A673 (cell line): ENCODE measurements at regions not wholly inside any gene's neighbourhood (a gene's known extent, or its start where the extent isn't known, plus 50 kb on each side); places are given as distances from the start of the nearest gene placed in this dataset.

Source experiments
- EZH2 ChIP-seq: fragments of 200-600 bp; sonication (generic); IDR thresholded peaks from 2 replicates; pipeline ENCODE4 v1.6.1; 2017; ENCODE audit warnings: borderline replicate concordance, low read depth, mild to moderate bottlenecking, mixed read lengths, antibody characterized with exemption, low read length; ENCODE audit not compliant: poor library complexity, severe bottlenecking
- TF ChIP-seq, protein P1 (sequence below): fragments of 300-800, 200-600 bp; sonication (generic); conservative IDR thresholded peaks from 2 replicates; pipeline ENCODE4 v1.5.1; 2017; ENCODE audit warnings: low read depth, mild to moderate bottlenecking, antibody characterized with exemption, low read length, moderate library complexity, mixed read lengths

GRCh38 chr3:107061466-107061865 lies 315.8 kb upstream of the CCDC54 start:
- no peak for TF ChIP-seq EZH2
- TF ChIP-seq, protein P1, sequence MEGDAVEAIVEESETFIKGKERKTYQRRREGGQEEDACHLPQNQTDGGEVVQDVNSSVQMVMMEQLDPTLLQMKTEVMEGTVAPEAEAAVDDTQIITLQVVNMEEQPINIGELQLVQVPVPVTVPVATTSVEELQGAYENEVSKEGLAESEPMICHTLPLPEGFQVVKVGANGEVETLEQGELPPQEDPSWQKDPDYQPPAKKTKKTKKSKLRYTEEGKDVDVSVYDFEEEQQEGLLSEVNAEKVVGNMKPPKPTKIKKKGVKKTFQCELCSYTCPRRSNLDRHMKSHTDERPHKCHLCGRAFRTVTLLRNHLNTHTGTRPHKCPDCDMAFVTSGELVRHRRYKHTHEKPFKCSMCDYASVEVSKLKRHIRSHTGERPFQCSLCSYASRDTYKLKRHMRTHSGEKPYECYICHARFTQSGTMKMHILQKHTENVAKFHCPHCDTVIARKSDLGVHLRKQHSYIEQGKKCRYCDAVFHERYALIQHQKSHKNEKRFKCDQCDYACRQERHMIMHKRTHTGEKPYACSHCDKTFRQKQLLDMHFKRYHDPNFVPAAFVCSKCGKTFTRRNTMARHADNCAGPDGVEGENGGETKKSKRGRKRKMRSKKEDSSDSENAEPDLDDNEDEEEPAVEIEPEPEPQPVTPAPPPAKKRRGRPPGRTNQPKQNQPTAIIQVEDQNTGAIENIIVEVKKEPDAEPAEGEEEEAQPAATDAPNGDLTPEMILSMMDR: no peak
